Testis (tissue), 2 donors: ENCODE measurements at regions not wholly inside any gene's neighbourhood (a gene's known extent, or its start where the extent isn't known, plus 50 kb on each side); places are given as distances from the start of the nearest gene placed in this dataset.
"Not testable (repeated sequence)": the region's sequence is repeated elsewhere in the genome, so short reads cannot be mapped to it uniquely, and the experiment has no call there.

Experiments used
- POLR2A ChIP-seq: fragments of 450-650 bp; IDR thresholded peaks from one replicate; pipeline ENCODE4 v1.6.1; 2017; ENCODE audit warnings: antibody characterized with exemption, mild to moderate bottlenecking, moderate library complexity
- TF ChIP-seq, protein P1 (sequence below), 3 experiments: fragments of 450-650 bp in 2 of 3; fragments of 200-600 bp in 1 of 3; sonication (generic) in 1 of 3; IDR thresholded peaks; one replicate each; pipeline ENCODE4 v1.5.1; 2016 to 2019; ENCODE audit warnings: antibody characterized with exemption in 3 of 3, mild to moderate bottlenecking in 2 of 3, moderate library complexity in 1 of 3

DNA sequence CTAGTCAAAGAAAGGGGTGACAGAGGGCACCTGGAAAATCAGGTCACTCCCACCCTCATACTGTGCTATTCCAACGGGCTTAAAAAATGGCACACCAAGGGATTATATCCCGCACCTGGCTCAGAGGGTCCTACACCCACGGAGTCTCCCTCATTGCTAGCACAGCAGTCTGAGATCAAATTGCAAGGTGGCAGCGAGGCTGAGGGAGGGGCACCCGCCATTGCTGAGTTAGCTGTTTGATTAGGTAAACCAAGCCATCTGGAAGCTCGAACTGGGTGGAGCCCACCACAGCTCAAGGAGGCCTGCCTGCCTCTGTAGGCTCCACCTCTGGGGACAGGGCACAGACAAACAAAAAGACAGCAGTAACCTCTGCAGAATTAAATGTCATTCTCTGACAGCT is 907.1 kb downstream of the SORCS1 start:
- TF ChIP-seq, protein P1, sequence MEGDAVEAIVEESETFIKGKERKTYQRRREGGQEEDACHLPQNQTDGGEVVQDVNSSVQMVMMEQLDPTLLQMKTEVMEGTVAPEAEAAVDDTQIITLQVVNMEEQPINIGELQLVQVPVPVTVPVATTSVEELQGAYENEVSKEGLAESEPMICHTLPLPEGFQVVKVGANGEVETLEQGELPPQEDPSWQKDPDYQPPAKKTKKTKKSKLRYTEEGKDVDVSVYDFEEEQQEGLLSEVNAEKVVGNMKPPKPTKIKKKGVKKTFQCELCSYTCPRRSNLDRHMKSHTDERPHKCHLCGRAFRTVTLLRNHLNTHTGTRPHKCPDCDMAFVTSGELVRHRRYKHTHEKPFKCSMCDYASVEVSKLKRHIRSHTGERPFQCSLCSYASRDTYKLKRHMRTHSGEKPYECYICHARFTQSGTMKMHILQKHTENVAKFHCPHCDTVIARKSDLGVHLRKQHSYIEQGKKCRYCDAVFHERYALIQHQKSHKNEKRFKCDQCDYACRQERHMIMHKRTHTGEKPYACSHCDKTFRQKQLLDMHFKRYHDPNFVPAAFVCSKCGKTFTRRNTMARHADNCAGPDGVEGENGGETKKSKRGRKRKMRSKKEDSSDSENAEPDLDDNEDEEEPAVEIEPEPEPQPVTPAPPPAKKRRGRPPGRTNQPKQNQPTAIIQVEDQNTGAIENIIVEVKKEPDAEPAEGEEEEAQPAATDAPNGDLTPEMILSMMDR (IDR thresholded peaks at IDR 0.05) = not testable (repeated sequence)
- TF ChIP-seq POLR2A = not testable (repeated sequence)
